IPS-18c (cell line): ENCODE measurements at regions not wholly inside any gene's neighbourhood (a gene's known extent, or its start where the extent isn't known, plus 50 kb on each side); places are given as distances from the start of the nearest gene placed in this dataset.
"Not testable (repeated sequence)": the region's sequence is repeated elsewhere in the genome, so short reads cannot be mapped to it uniquely, and the experiment has no call there.

ENCODE experiments used
- H3K4me3 ChIP-seq: 2 replicates; pipeline ENCODE4 v1.7.0; 2013; ENCODE audit warnings: low read depth, mild to moderate bottlenecking, low read length, moderate library complexity; ENCODE audit not compliant: insufficient read depth
- H3K9me3 ChIP-seq: one replicate; pipeline ENCODE4 v1.6.1; 2013; ENCODE audit warnings: mild to moderate bottlenecking, low read length, moderate library complexity; ENCODE audit not compliant: control insufficient read depth, insufficient read depth

GRCh38 chr6:119965008-119965407 lies 615.4 kb upstream of the MAN1A1 start:
- Histone ChIP-seq H3K4me3 (no peak overlapping the region), H3K9me3 (no peaks in the 10 kb centered on the region)

- Histone ChIP-seq H3K4me3 (no peak overlapping the region), H3K9me3 (no peaks in the 10 kb centered on the region)
Observed at GRCh38 chr6:119962505-119962904, 612.9 kb upstream of the MAN1A1 start.

- H3K4me3 ChIP-seq = no peak overlapping the region
- no peaks in the 10 kb centered on the region for H3K9me3 ChIP-seq
Observed at GRCh38 chr6:119961450-119961849, 611.9 kb upstream of the MAN1A1 start.

GRCh38 chr6:119960456-119960855 lies 610.9 kb upstream of the MAN1A1 start:
- Histone ChIP-seq H3K9me3 (no peaks in the 10 kb centered on the region), H3K4me3 (no peak overlapping the region)

- H3K9me3 ChIP-seq = no peaks in the 10 kb centered on the region
- no peak overlapping the region for H3K4me3 ChIP-seq
Observed at GRCh38 chr6:119960036-119960435, 610.5 kb upstream of the MAN1A1 start.

- no peak overlapping the region for H3K4me3 ChIP-seq
- H3K9me3 ChIP-seq = no peaks in the 10 kb centered on the region
Observed at GRCh38 chr6:119957195-119957594, 607.6 kb upstream of the MAN1A1 start.

GRCh38 chr6:119952696-119953095 lies 603.1 kb upstream of the MAN1A1 start:
- Histone ChIP-seq H3K9me3 (no peaks in the 10 kb centered on the region), H3K4me3 (no peak overlapping the region)

- H3K4me3 ChIP-seq = no peak overlapping the region
- no peaks in the 10 kb centered on the region for H3K9me3 ChIP-seq
Observed at GRCh38 chr6:119950681-119951080, 601.1 kb upstream of the MAN1A1 start.

- H3K9me3 ChIP-seq = no peaks in the 10 kb centered on the region
Observed at GRCh38 chr6:119942078-119942752, 592.7 kb upstream of the MAN1A1 start.

GRCh38 chr6:119938752-119939151 lies 589.2 kb upstream of the MAN1A1 start:
- Histone ChIP-seq H3K4me3 (no peak overlapping the region), H3K9me3 (no peaks in the 10 kb centered on the region)

More at GRCh38 chr6:119942078-119942752, 592.7 kb upstream of the MAN1A1 start:
- no peak overlapping the region for H3K4me3 ChIP-seq

GRCh38 chr6:119934816-119935215 lies 585.3 kb upstream of the MAN1A1 start:
- H3K9me3 ChIP-seq = no peaks in the 10 kb centered on the region
- H3K4me3 ChIP-seq = no peak overlapping the region

- H3K9me3 ChIP-seq = peaks cover 2% of the 10 kb centered on the region
- no peak overlapping the region for H3K4me3 ChIP-seq
Observed at GRCh38 chr6:119929121-119929520, 579.6 kb upstream of the MAN1A1 start.

GRCh38 chr6:119924888-119925287 lies 575.3 kb upstream of the MAN1A1 start:
- not testable (repeated sequence) for H3K4me3 ChIP-seq, H3K9me3 ChIP-seq

- no peak overlapping the region for H3K4me3 ChIP-seq
Observed at GRCh38 chr6:119922814-119923213, 573.3 kb upstream of the MAN1A1 start.

GRCh38 chr6:119921491-119922010 lies 572.0 kb upstream of the MAN1A1 start:
- Histone ChIP-seq H3K4me3 (no peak overlapping the region), H3K9me3 (peaks cover 3% of the 10 kb centered on the region)

More at GRCh38 chr6:119922814-119923213, 573.3 kb upstream of the MAN1A1 start:
- H3K9me3 ChIP-seq = peaks cover 3% of the 10 kb centered on the region

GRCh38 chr6:119917186-119917585 lies 567.6 kb upstream of the MAN1A1 start:
- Histone ChIP-seq H3K4me3 (no peak overlapping the region), H3K9me3 (no peaks in the 10 kb centered on the region)

GRCh38 chr6:119915971-119916370 lies 566.4 kb upstream of the MAN1A1 start:
- no peaks in the 10 kb centered on the region for H3K9me3 ChIP-seq
- H3K4me3 ChIP-seq = no peak overlapping the region

- H3K4me3 ChIP-seq = no peak overlapping the region
- no peaks in the 10 kb centered on the region for H3K9me3 ChIP-seq
Observed at GRCh38 chr6:119908157-119908556, 558.6 kb upstream of the MAN1A1 start.

GRCh38 chr6:119902681-119903080 lies 553.1 kb upstream of the MAN1A1 start:
- no peak overlapping the region for H3K4me3 ChIP-seq
- H3K9me3 ChIP-seq = no peaks in the 10 kb centered on the region
